ENCODE measurements at regions not wholly inside any gene's neighbourhood (a gene's known extent, or its start where the extent isn't known, plus 50 kb on each side); places are given as distances from the start of the nearest gene placed in this dataset.

- 81% methylated on average over 4 of the region's 4 CpGs for WGBS
- no peaks in the 10 kb centered on the region for H3K27me3 ChIP-seq
- no peaks in the 10 kb centered on the region for H3K4me1 ChIP-seq
These were observed 447.6 kb upstream of the PSMD7 start for GRCh38 chr16:73848993-73849392.

GRCh38 chr16:73847090-73847489, 449.5 kb upstream of the PSMD7 start:
- TF ChIP-seq POLR2A (IDR thresholded peaks at IDR 0.05): no peak
- no peak for TF ChIP-seq POLR2AphosphoS5 (IDR thresholded peaks at IDR 0.05)
- no peak for TF ChIP-seq EP300 (IDR thresholded peaks at IDR 0.05)
- no peak for TF ChIP-seq CTCF (IDR thresholded peaks at IDR 0.05)
- no peak overlapping the region for H3K27ac ChIP-seq
- no peaks in the 10 kb centered on the region for H3K4me1 ChIP-seq
- H3K4me3 ChIP-seq: no peak overlapping the region
- WGBS: 96% methylated on average over 3 of the region's 3 CpGs
- H3K27me3 ChIP-seq: no peaks in the 10 kb centered on the region
- no peaks in the 10 kb centered on the region for H3K9me3 ChIP-seq
- no peaks in the 10 kb centered on the region for H3K36me3 ChIP-seq
- no peak for DNase-seq (ENCODE audit: low spot score in 2 of 2)

More at GRCh38 chr16:73848993-73849392, 447.6 kb upstream of the PSMD7 start:
- DNase-seq (ENCODE audit: low spot score in 2 of 2): no peak
- H3K27ac ChIP-seq: no peak overlapping the region
- H3K9me3 ChIP-seq: no peaks in the 10 kb centered on the region
- no peak overlapping the region for H3K4me3 ChIP-seq
- no peak for TF ChIP-seq POLR2AphosphoS5 (IDR thresholded peaks at IDR 0.05)
- no peak for TF ChIP-seq POLR2A (IDR thresholded peaks at IDR 0.05)
- TF ChIP-seq CTCF (IDR thresholded peaks at IDR 0.05): no peak
- no peak for TF ChIP-seq EP300 (IDR thresholded peaks at IDR 0.05)
- no peaks in the 10 kb centered on the region for H3K36me3 ChIP-seq

- DNase-seq (ENCODE audit: low spot score in 2 of 2): no peak
- H3K27ac ChIP-seq: no peak overlapping the region
- no peak overlapping the region for H3K4me3 ChIP-seq
- H3K27me3 ChIP-seq: no peaks in the 10 kb centered on the region
- H3K4me1 ChIP-seq: no peaks in the 10 kb centered on the region
- WGBS: 70% methylated on average over 7 of the region's 7 CpGs
- TF ChIP-seq POLR2AphosphoS5 (IDR thresholded peaks at IDR 0.05) (no peak), EP300 (IDR thresholded peaks at IDR 0.05) (no peak), POLR2A (IDR thresholded peaks at IDR 0.05) (no peak), CTCF (IDR thresholded peaks at IDR 0.05) (no peak)
- H3K36me3 ChIP-seq: no peaks in the 10 kb centered on the region
- no peaks in the 10 kb centered on the region for H3K9me3 ChIP-seq
These were observed 450.3 kb upstream of the PSMD7 start for GRCh38 chr16:73846356-73846755.

GRCh38 chr16:73846007-73846330, 450.6 kb upstream of the PSMD7 start:
- Histone ChIP-seq H3K4me1 (no peaks in the 10 kb centered on the region), H3K9me3 (no peaks in the 10 kb centered on the region), H3K27ac (no peak overlapping the region), H3K36me3 (no peaks in the 10 kb centered on the region), H3K27me3 (no peaks in the 10 kb centered on the region), H3K4me3 (no peak overlapping the region)
- TF ChIP-seq POLR2A (IDR thresholded peaks at IDR 0.05) (no peak), EP300 (IDR thresholded peaks at IDR 0.05) (no peak), CTCF (IDR thresholded peaks at IDR 0.05) (no peak), POLR2AphosphoS5 (IDR thresholded peaks at IDR 0.05) (no peak)
- DNase-seq (ENCODE audit: low spot score in 2 of 2): no peak
- WGBS: 87% methylated on average over 3 of the region's 3 CpGs

- H3K9me3 ChIP-seq: no peaks in the 10 kb centered on the region
- H3K4me1 ChIP-seq: no peaks in the 10 kb centered on the region
- TF ChIP-seq CTCF (IDR thresholded peaks at IDR 0.05) (no peak), POLR2A (IDR thresholded peaks at IDR 0.05) (no peak), EP300 (IDR thresholded peaks at IDR 0.05) (no peak), POLR2AphosphoS5 (IDR thresholded peaks at IDR 0.05) (no peak)
- WGBS: 62% methylated on average over 7 of the region's 7 CpGs
- no peaks in the 10 kb centered on the region for H3K36me3 ChIP-seq
- no peak overlapping the region for H3K4me3 ChIP-seq
- H3K27me3 ChIP-seq: no peaks in the 10 kb centered on the region
- no peak for DNase-seq (ENCODE audit: low spot score in 2 of 2)
- H3K27ac ChIP-seq: no peak overlapping the region
These were observed 451.2 kb upstream of the PSMD7 start for GRCh38 chr16:73845238-73846006.

Data from suprapubic skin (tissue), 4 donors.